PC-3 (cell line): ENCODE measurements at regions not wholly inside any gene's neighbourhood (a gene's known extent, or its start where the extent isn't known, plus 50 kb on each side); places are given as distances from the start of the nearest gene placed in this dataset.

Experiments
- CTCF ChIP-seq: fragments of 300-600 bp; sonication (generic); conservative IDR thresholded peaks from 2 replicates; pipeline ENCODE4 v1.5.1; 2017; ENCODE audit warnings: antibody characterized with exemption, low read depth, mild to moderate bottlenecking, low read length
- EZH2 ChIP-seq: fragments of 300-600 bp; sonication (generic); IDR thresholded peaks from one replicate; pipeline ENCODE4 v1.6.1; 2017; ENCODE audit warnings: antibody characterized with exemption, mild to moderate bottlenecking, low read length; ENCODE audit not compliant: unreplicated experiment
- EZH2phosphoT487 ChIP-seq: fragments of 300-600 bp; sonication (generic); IDR thresholded peaks from 2 replicates; pipeline ENCODE4 v1.6.1; 2018; ENCODE audit warnings: mild to moderate bottlenecking, antibody characterized with exemption, low read length, borderline replicate concordance

DNA sequence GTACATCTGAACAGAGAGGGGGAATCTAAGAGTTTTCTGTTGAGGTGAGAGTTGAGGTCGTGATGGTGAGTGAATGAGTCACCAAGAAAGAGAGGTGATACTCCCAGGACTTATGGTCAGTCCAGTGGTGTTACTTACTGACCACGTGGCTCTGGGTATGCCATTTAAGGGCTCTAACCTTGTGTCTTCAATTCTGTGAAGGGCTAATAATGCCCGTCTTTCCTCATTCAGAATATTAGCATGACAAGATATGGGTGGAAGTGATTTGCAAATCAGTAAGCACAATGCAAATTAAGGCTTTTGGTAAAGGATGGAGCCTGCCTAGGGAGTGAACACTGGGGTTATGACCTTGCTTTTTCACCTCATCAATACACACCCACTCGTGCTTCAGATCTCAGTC lies 75.2 kb downstream of the COQ2 start:
- TF ChIP-seq CTCF (no peak), EZH2 (no peak), EZH2phosphoT487 (no peak)
